ENCODE measurements at regions not wholly inside any gene's neighbourhood (a gene's known extent, or its start where the extent isn't known, plus 50 kb on each side); places are given as distances from the start of the nearest gene placed in this dataset.

DNA sequence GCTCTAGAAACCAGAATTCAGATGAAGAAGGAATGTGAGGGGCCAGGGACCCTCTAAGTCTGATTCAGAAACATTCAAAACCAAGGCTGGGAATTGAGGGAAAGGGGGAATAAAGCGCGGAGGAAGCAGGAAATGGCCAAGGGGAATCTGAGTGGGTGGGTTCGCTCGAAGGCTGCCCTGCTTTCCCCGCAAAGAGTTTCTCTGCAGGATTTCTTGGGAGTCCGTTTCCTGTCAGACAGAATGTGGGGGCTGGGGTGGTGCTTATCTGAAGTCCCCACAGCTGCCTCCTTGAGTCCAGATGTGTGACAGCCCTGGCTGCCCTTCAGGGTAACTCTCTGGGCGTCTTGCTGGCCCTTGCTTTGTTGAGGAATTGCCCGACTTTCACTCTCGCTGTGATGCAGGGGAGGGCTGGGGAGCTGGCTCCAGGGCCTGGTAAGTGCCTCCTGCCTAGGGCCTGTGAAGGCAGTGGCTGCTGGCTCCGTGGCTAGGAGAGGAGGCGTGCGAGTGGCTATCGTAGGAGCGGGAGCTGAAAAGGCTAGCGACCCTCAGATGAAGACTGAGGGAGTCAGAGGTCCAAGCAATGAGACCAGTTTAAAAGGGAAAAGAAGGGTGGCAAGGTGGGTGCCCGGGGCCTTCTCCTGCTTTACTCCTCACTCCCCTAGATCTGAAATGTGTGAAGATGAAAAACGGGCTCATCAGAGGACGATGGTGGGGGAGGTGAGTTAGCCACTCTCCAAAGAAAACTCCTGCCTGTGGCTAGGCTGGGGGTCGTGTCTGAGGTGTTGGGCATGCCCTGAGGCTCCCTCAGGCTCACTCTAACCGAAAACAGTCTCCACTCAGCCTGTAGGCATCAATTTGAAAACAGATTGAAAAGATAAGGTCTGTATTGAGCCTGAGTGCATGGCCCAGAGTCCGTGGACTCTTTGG is 143.9 kb upstream of the UMPS start:
- DNase-seq = peak; percentile 46

DNA sequence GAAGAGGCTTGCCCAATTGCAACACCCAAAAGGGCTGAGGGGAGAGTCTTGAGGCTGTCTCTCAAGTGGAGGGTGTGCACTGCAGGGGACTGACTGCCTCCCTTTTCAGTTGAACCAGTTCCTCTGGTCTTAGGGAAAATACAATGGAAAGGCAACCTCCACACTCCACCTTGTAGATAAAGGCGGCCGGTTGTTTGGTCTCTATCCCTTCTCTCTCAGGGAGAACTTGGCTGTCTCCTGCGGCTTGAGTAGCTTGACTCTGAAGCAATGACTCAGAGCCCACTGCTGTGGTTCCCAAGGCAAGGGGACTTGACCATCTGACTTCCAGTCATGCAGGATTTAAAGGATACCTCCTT is 143.2 kb upstream of the UMPS start:
- no peak for DNase-seq

DNA sequence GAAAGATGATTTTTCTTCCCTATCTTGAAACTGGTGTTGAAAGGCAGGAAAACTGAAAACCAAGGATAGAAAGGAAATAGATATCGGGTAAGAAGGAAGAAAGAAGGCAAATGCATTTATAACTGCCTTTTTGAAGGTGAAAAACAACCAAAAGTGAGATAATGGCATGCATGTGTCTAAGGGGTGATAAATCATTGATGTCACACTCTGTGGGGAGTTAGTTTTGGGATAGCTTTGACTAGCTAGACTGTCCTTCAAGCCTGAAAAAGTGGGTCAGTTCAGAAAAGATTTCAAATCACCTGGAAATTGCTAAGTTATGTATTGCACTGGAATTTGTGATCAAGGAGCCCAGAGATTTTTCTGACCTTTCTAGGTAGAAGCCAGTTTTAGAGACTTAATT is 142.2 kb upstream of the UMPS start:
- no peak for DNase-seq

DNA sequence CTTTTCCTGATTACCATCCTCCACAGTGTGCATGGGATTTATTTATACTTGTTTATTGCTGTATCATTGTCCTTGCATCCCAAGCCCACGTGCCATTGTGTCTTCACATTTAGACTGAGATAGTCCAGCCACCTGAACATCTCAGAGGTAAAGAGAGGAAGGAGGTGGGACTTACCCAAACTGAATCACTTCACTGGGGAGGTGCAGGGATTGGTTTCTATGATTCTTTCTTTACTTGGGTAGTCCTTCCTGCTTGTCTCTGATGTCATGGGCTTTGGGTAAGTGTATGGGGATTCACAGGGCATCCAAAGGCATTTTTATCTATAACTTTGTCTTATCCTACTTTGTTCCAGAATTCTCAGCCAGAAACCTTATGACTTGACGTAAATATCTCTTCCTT is 141.5 kb upstream of the UMPS start:
- DNase-seq = no peak

DNA sequence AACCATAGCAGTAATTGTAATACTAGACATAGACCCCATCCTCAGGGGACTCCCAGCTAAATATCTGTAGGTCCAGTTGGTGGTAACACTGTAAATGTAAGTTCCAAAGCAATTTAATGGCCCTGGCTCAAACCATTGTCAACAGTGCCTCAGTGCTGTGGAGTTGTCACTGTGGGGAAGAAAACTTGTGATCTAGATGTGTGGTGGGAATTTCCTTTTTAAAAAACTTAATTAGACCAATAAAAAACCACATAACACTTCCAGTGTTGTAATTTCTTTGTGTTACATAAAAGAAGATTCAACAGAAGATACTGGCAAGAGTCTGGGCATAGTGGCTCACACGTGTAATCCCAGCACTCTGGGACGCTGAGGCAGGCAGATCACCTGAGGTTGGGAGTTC is 138.6 kb upstream of the UMPS start:
- peak; percentile 18 for DNase-seq

DNA sequence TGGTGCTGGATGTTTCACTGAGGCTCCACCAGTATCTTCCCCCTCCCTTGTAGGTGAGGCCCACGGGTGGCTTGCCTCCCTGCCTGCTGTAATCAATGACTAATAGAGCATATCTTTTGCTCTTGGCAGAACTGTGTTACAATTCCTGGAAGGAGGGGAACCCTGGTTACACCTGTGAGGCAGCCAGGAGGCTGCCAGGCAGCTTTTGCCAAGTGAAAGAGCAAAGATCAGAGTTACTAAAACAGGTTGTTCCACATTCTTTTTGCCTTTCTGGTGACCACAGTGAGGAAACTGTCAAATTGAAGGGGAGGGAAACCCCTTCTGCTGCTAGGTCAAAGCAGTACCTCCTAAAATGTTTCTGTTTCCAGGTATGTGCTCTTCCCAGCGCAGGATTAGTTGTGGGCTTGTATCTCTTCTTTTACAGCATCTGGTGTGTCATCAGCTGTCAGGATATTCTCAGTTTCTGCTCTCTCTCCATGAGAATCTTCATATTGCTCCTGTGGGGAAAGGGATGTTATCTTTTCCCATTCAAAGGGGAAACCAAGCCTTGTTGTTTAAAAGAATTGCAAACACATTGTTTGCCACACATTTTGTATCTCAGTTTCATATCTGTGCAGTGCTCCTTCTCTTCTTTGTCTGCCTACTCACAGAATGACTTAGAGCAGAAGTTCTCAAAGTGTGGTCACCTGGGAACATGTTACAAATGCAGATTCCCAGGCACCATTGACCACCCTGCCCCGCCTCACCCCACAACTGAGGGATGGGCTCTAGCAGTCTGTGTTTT is 137.4 kb upstream of the UMPS start:
- no peak for DNase-seq

DNA sequence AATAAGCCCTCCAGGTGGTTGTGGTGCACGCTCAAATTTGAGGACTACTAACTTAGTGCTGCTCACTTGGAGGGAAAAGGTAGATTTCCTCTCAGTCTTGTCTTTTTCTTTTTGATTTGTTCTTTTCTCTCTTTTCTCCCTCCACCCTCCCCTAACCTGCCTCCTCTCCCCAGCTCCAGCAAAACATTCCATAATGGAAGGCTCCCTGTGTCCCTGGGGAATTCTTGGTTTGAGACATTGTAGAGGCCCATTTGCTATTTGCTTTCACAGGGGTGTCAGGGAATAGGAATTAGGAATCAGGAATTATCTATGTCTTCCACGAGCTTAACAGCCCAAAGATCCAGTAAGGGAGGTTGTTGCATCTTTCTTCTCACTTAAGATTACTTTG is 136.8 kb upstream of the UMPS start:
- no peak for DNase-seq

DNA sequence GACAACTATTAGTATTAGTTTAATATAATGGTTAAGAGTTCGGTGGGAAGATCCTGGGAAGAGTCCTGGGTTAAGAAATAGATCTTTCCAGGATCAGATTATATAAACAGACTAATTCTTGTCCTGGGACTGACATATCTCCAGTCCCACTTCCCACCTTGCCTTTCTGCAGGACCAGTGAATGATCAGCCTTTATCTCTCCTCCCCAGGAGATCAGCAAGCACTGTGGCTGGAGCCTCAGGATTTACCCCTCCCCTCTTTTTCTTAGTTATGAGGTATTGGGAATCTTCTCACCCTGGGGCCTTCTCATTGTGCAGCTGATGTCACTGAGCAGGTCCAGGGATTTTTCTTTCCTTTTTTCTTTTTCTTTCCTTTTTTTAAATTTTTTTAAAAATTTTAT is 135.7 kb upstream of the UMPS start:
- DNase-seq = no peak

DNA sequence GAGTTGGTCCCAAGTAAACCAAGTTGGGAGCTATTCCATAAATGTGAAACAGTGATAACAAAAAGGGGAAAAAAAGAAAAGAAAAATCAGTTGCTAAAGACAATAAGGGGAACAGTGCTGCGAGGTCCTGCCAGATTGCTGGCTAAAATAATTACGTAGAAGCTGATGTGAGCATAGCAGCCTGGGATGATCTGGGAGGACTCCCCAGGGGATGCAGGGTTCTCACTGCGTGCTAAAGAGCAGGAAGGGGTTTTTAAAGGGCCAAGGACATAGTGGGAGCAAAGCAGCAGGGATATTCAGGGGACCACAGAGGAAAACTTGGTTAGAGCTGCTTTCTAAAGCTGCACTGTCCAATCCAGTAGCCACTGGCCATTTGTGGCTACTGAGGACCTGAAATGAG is 133.0 kb upstream of the UMPS start:
- DNase-seq = no peak

DNA sequence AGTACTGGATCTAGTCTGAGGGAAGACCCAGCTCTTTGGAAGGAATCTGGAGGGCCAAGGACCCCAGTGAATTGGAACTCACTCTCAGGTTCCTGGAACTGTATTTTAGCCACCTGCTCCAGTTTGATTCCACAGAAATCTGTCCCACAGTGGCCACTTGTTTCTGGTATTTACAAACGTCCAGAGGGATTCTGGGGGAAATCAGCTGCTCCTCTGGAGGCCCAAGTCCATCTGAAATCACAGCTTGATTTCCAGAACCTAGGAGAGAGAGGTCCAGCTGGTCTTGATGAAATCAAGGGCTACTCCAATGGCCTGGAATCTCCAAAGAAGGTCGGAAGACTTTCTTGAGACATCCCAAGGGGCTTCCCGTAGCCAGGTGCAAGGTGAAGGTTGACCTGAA is 132.3 kb upstream of the UMPS start:
- DNase-seq = no peak

DNA sequence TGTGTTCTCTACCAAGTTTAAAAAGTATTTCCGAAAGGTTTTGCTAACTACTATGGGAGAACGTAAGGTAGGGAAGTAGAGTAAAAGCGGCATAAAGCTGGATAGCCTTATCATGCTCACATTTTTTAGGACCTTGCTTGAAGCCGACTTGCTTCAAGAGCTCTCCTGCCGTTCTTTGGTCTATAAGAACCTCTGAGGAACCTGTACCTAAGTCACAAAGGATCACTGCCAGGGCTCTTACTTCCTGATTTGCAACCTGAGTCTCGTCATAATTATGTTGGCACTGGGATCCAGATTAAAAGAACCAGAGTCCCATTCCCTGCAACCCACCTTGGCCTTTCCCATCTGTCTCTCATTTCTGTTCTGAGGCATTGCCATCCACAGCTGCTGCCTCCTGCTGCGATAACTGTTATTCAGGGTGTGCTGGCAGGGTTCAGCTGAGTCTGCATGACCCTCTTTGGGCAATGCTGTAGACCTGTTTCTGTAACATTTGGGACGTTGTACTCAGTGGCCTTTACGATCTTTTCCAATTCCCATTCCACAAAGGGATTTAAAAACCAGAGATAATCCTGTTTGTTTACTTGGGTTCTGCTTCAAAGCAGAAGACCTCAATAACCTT is 131.0 kb upstream of the UMPS start:
- DNase-seq = no peak

DNA sequence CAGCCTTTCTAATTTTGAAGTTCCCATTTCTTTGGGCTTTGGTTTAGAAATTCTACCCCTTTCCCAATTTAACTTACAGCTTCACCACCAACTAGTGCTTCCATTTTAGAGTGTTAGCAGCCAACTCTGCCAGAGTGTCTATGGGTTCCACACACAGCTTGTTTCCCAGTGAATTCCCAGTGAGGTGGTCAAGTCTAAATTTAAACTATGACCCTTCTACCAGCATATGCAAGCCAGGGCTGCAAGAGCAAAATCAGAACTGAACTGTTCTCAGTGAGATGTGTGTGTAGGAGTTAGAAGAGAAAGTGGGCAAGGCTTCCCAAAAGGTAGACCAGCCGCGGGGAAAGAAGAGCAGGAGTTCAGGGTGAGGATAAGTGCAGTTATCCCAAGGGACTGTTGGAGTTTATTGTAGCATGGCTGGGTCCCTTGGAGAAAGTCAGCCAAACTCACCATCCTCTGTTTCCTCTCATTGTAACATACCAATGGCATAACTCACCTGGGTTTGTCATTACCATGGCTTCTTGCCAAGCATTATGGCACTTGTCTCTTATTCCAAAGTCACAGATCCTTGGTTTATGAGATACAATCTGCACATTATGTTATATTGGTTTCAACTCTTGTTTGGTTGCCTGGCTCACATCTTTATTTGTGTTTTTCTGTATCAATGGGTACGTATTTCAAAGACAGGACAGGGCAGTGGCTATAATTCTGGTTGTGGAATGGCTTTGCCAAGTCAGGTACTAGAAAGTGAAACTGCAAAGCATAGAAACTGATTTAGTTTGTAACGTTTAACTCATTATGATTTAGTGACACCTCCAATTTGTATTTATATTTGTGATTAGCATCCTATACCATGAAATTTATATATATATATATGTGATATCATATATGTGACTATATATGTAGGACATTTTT is 130.2 kb upstream of the UMPS start:
- no peak for DNase-seq

DNA sequence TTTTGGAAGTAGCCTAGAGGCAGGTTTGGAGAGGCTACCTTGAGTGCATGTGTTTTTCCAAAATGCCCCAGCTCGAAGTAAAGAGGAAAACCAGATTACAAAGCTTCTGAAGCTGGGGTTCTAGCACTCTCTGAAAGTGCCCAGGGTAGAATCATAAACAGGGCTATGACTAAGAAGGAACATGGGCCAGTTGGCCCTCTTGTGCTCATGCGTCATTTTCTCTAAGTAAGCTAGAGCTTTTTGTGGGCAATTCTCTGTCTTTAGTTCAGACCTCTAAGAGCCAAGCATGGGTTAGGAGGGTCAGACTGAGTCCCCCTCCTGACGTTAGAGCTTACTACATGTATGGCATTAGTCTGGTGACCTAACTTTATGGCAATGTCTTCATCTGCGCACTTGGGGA is 129.5 kb upstream of the UMPS start:
- DNase-seq = no peak

DNA sequence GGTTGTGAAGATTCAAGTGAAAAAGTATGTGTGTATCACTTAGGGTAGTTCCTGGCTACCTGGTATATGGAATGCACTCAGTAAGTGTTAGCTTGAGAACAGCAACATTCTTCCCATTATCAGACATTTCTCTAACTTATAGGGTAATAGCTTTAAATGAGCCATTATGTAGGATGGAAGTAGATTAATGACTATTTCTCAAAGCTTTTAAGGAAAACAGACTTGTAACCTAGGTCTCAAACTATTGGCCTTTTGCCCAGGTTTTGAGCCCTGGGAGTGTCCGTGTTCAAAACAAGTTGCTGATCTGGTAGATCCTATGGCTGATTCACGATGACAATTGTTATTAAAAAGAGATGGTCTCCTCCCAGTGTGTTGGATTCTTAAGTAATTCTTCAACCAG is 129.1 kb upstream of the UMPS start:
- DNase-seq = no peak

DNA sequence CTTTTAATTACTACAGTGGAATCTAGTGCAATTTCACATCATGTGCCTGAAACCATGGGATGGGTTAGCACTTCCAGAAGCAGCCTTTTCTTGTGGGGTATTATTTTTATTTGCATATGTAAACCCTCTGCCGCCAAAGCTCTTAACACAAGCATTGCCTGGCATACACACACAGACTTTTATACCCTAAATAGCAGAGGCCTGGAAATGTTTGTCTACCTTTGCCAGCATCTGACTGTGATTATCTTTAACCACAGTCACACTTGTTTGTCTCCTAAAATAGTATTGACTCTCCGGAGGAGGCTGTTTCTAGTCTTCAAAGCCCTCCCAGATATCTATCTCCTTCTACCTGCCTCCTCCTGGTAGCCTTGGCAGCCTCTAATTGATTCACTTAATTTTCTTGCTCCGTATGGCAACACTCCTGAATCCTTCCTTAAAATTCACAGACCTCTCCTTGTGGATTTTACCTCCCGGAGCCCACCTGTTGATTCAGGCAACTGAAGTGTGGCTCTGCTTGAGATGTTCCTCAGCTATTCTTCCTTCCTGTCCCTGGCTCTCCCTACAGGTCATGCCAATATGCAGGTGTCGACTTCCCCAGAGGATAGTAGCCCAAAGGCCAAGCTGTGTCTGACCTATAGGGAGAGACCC is 127.1 kb upstream of the UMPS start:
- DNase-seq = no peak

DNA sequence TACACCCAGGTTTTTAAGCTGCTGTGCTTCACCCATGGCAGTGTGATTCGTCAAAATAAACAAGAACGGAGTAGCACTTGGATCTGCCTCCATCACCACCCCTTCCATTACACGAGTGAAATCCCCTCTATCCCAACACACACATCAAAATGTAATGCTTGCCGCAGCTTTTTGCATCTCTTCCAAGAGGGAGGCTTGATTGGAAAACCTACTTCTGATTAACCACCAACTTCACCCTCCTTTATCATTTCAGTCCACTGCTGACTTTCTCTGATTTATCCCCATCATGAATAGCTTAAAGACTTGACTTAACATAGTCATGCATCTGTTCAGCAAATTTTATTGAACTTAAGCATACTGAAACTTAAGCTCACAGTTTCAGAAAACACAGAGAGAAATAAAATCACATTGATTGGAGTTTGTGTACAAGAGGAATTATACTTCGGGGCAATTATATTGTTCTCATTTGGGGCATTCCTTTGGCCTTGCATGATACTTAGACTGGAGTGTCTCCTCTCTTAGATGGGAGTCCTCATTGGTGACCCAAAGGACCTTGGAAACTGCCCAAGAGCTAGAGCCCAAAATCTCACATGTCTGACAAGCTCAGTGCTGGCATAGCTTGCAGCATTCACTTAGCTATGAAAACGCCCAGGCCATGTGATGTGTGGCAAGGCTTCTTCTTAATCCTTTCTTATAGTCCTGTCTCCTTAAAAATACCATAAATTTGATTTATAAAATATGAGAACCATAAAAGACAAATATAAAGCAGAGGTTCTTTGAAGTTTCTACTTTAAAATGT is 124.3 kb upstream of the UMPS start:
- no peak for DNase-seq

DNA sequence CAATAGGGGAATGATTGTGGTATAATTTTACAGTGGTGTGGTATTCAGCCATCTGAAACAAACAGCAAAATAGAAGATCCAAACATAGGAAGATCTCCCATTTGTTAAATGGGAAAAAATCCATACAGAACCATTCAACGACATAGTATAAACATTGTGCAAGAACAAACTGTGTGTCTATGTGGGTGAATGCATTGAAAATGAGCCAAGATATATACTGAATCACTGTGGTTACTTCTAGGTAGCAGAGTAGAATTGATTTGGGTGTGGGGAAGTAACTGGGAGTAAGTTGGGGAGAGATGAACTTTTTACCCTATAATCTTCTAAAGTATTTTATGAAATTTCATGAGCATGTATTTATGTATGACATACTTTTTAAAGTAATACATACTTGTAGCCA is 123.1 kb upstream of the UMPS start:
- DNase-seq = no peak

DNA sequence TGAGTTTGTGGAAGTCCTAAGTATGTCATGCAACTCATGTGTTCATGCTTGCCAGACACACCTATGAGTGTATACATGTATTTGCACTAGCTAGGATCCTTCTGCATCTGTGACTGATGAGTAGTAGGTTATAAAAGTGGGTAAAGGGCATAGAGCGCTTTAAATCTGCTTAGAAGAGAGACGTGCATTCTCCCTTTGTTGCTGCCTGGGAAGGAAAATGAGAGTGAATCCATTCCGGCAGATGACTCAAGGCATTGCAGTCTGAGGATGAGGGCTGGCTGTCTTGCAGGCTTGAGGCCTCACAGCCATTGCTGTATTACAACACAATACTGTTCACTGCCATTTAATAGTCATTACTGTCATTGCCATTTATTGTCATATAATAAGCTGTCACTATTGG is 120.8 kb upstream of the UMPS start:
- no peak for DNase-seq

DNA sequence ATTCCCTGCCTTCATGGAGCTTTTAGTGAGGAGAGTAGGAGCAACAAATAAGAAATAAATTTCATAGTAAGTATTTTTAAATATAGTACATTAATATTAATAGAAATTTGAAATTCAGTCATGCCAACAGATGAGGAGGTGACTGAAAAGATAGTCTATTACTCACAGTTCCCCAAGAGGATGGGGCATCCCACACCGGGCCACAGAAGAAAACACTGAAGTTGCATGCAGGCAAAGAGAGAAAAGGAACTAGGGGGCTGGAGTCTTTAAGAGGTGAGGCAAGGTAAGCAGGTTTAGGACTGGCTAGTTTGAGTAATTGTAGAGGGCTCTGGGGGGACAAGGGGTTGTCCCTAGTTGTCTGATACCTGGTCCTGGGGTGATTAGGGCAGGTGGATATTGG is 120.1 kb upstream of the UMPS start:
- DNase-seq = no peak

DNA sequence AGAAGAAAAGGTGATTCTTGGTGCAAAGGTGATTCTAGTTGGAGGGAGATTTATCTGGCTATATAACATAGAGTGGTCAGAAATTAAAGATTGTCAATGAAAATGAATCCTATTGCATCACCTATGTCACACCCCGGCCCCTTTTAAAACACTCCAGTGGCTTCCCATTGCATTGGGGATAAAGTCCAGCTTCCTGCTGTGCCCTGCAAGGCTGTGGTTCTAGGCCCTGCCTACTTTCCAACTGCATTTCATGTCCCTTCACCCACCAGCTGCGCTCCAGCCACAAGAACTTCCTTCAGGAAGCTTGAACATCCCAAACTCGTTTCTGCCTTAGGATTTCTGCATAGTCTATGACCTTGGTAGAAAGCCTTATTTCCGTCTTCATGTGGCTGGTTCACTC is 118.7 kb upstream of the UMPS start:
- no peak for DNase-seq

DNA sequence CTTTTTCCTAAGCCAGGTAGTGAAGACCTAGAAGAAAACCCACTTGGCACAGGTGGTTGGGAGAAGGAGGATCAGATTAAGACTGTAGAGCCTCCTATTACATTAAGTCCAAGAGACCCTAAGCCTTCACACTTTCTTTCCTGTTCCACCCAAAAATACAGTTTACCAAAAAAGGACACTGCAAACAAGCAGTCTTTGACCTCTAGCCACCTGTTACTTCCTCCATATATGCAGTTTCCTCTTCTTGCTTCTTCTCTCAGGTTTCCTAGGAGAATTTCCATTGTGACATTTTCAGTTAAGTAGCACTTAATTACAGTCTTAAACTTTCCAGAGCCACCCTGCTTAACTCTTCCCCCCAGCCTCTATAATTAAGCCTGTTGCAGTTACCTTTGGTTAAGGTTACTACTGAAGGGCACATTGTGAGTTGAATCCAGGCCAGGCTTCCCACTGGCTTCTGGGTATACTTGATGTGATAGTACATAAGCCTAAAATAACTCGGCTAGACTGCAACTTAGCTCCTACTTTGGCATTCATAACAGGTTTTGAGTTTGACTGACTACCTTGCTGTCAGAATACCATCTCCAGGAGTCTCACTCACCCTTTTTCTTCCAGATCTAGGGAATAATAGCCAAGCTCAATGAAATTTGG is 114.2 kb upstream of the UMPS start:
- DNase-seq = no peak
